GM19463 (cell line): ENCODE measurements at regions not wholly inside any gene's neighbourhood (a gene's known extent, or its start where the extent isn't known, plus 50 kb on each side); places are given as distances from the start of the nearest gene placed in this dataset.

Source experiments
- ATAC-seq: cut with Tn5 transposase; IDR thresholded peaks from one replicate; pipeline ENCODE4 v1.9.1; 2021; ENCODE audit warnings: mild to moderate bottlenecking, moderate library complexity; ENCODE audit not compliant: unreplicated experiment

DNA sequence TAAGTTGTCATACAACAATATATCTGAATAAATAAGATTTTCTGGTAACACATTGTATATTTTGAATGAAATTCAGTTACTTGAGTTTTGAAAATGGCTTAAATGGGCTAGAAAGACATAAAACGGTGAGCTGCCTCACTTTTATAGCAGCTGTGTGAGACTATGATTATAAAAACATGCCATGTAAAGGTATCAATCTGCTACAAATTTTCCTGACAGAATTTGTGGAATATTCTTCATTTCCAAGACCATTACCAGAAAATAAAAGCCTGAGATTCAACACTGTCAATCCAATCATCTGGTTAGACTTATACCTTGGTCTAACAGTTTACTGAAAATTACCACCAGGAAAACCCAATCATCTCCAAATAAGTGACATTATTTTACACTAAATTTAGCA lies 181.1 kb downstream of the SPCS3 start:
- ATAC-seq: no peak

GRCh38 chr4:176504118-176504517 lies 184.4 kb downstream of the SPCS3 start:
- no peak for ATAC-seq

DNA sequence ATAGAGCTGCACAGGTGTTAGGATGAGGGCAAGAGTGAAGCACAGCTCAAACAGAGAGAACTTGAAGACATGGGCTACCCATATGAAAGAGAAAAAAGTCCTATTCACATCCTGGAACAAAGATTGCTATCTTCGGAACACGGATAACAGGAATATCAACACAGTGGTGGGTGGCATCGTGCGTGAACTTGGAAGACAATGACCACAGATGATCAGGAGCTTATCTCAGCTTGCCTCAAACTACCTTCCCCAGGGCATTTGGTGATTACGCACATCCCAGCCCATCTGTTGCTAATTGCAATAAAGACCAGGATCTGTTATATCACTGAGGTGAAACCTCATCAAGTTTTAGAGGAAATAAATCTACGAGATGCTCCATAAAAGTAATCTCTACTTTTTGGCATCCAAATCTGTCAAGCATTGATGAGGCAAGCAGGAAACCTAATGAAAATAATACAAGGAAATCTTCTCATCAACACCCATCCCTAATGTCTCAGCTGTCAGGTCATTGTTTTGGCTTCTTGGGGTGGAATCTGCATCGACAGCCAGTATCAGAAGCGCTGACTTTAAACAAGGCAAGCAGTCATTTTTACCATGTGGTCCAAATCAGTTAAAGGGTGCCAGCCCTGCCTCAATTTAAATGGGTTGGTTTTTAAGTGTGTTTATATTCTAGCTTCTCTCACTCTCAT lies 188.2 kb downstream of the SPCS3 start:
- no peak for ATAC-seq

DNA sequence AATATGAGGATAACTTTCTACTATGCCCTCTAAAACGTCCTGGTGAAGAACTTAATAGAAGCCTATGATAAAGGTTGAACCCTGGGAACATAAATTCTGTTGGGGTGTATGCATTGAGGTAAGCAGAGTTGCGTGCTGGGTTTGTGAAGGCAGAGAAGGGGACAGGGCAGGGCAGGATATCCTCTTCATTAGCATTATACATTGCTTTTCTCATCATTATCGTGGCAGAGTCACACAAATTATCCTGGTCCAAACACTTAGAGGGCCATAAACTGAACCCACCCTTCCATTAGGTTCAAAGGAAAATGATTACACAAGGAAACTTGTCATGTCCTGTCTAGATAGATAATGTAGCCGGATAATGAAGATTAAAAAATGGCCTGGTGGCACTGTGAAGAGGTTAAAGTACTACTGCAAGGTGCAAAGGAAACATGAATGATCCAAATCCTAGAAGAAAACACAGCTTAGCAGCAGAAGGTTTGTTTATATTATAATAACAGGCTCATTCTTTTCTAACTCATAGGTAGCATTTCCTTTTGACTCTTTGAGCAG lies 189.1 kb downstream of the SPCS3 start:
- ATAC-seq: no peak

GRCh38 chr4:176525576-176525975 lies 205.8 kb downstream of the SPCS3 start:
- ATAC-seq: no peak

DNA sequence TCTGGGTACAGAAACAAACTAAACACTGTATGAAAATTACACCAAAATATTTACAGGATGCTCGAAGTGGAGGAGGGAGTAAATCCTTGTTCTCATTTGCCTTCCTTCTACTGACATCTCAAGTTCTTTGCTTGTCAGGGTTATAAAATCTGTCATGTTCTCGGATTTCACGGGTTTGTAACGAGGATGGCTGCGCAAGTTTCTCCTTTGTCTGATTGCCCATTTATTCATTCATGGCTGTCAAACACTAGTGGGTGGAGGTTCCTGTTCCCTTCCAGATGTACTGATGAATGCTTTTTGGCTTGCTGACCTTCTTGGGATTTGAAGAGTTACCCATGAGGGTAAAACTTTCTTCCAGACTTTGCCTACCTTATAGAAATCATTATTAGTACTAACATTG lies 206.9 kb downstream of the SPCS3 start:
- no peak for ATAC-seq

DNA sequence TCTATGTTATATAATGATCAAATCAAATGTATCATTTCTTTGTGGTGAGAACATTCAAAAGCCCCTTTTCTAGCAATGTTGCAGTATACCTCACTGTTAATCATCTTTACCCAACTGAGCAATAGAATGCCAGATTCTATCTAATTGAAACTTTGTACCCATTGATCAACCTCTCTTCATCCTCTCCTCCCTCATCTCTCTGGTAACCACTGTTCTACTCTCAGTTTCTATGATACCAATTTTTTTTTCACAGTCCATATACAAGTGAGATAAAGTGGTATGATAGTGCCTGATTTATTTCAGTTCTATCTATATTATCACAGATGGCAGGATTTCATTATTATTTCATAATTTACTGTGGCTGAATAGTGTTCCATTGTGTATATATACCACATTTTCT lies 209.8 kb downstream of the SPCS3 start:
- no peak for ATAC-seq

GRCh38 chr4:176533159-176533558 lies 213.4 kb downstream of the SPCS3 start:
- no peak for ATAC-seq

GRCh38 chr4:176534566-176534965 lies 214.8 kb downstream of the SPCS3 start:
- no peak for ATAC-seq

GRCh38 chr4:176538217-176538925 lies 218.6 kb downstream of the SPCS3 start:
- ATAC-seq: no peak

- ATAC-seq: no peak
Observed at GRCh38 chr4:176539091-176539784, 219.5 kb downstream of the SPCS3 start.

DNA sequence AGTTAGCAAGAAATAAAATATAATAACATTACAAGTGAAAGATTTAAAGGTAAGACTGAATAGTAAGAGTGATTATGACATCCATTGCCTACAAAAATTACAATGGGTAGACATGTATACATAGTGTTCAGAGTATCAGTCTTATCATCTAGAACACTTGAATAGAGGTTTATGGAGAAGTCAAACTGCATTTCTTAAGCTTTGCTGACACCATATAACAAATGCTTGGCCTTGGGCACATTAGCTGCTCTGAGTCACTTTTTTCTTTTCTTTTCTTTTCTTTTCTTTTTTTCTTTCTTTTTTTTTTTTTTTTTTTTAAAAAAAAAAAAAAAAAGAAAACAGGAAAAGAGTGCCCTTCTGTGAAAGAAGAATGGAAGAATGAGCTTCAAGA lies 220.0 kb downstream of the SPCS3 start:
- no peak for ATAC-seq

GRCh38 chr4:176540814-176541213 lies 221.0 kb downstream of the SPCS3 start:
- no peak for ATAC-seq

GRCh38 chr4:176545872-176546271 lies 226.1 kb downstream of the SPCS3 start:
- ATAC-seq: no peak

DNA sequence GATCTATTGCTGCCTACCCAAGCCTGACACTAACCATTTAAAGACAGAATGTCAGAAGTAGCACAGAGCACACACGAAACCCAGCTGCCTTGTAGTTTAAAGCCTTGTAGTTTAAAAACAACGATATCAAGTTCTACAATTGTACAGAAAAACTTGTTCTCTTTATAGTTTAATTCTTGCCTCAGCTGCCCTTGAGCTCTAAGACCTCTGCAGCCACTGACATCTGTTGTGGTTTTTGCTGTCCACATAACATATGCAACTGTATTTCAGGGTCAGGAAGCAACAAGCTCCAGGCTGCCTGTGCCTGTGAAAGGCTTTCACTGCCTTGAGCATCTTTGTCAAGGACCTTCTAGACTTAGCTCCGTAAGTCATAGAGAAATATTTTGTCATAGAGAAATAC lies 227.2 kb downstream of the SPCS3 start:
- ATAC-seq: no peak

DNA sequence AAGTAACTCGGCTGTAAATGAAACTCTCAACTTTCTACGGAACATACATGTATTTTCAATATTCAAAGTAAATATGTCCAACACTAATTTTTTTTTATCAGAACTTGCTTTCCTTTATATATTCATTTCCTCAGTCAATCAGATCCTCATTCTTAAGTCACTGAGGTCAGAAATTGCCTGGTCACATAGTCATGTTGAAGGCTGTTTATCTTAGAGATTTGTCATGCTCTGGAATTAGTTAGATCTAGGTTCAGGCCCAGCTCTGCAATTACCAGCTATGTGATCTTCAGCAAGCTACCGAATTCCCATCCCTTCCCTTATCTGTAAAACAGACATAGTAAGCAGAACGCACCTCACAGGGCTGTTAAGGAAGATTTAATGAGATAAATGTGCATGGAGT lies 228.8 kb downstream of the SPCS3 start:
- ATAC-seq: no peak

- ATAC-seq: no peak
Observed at GRCh38 chr4:176549161-176549865, 229.5 kb downstream of the SPCS3 start.

- ATAC-seq: no peak
Observed at GRCh38 chr4:176558661-176559060, 234.1 kb downstream of the VEGFC start.

GRCh38 chr4:176561368-176561767 lies 231.4 kb downstream of the VEGFC start:
- ATAC-seq: no peak

DNA sequence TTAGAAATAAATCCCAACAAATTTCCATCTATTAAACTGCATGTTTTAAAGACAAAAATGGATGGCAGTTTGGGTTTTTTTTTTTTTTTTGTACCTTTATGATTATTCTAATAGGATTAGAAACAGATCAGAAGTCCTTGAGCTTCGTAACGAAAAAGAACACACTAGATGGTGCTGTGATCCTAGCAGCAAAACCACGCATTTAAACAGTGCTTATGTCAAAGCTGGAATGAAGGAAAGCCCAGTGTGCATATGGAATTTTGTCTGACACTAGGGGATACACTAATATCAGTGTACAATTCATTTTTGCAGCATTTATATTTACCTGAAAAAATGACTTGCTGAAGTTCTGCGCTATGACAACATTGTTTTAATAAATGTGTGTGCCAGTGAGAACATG lies 229.1 kb downstream of the VEGFC start:
- ATAC-seq: no peak

DNA sequence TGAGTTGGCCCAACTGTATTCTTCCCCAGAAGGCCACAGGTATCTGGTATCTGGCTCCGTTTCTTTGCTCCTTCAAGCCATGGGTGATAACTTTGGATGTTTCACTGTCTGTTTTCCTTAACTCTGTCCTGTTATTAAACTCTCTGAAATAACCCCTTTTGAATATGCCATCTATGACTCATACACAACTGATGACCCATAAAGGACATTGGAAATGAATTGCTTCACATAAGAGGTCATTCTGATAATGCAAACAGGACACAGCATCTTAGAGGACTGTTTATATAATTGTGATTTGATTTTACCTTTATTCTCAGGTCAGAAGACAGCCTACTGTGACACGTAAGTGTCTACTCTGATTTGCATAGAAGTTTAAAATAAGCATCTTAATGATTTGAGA lies 227.7 kb downstream of the VEGFC start:
- no peak for ATAC-seq
